HCT116 (cell line): ENCODE measurements at regions not wholly inside any gene's neighbourhood (a gene's known extent, or its start where the extent isn't known, plus 50 kb on each side); places are given as distances from the start of the nearest gene placed in this dataset.

Experiments used
- ATAC-seq: fragments of 200-7000 bp; cut with Tn5 transposase; 2 replicates; pipeline ENCODE4 v1.9.1; 2020; ENCODE audit warnings: mild to moderate bottlenecking, moderate library complexity
- BruUV-seq: library from RNA; stranded (reverse); fragments of 400-500 nt; replicated peaks from 2 replicates; lab custom pipeline; 2021; lab: Mats Ljungman, UMichigan
- CTCF ChIA-PET: fragments of 300-600 bp; sonication (Branson Sonifier 250); formaldehyde crosslinking; loops from one replicate; lab custom pipeline; 2021; ENCODE audit warnings: antibody characterized with exemption; lab: Charles Lee
- POLR2A ChIA-PET: fragments of 300-600, 350-600 bp; sonication (Branson Sonifier 250); formaldehyde crosslinking; loops from one replicate; lab custom pipeline; 2021; ENCODE audit warnings: antibody characterized with exemption; lab: Charles Lee
- RAD21 ChIA-PET, 2 experiments: fragments of 300-600 bp; sonication (Branson Sonifier 250); formaldehyde crosslinking; loops; one replicate each; lab custom pipeline; 2023; ENCODE audit warnings: low total read pairs in 2 of 2; ENCODE audit not compliant: uncharacterized antibody in 2 of 2, unreplicated experiment in 2 of 2, low non-redundant PET in 1 of 2; lab: Charles Lee
- DNase-seq: peaks from one replicate; pipeline ENCODE4 v3.0.0-alpha.2; 2010; ENCODE audit warnings: low read depth, low spot score
- H2AFZ ChIP-seq: fragments of 200-600 bp; shearing (Covaris generic), sonication (generic); 2 replicates; pipeline ENCODE4 v1.6.1; 2017; ENCODE audit warnings: low read depth, mixed run types, mixed read lengths, antibody characterized with exemption, low read length; ENCODE audit not compliant: poor library complexity, severe bottlenecking
- H3K27ac ChIP-seq: 2 replicates; pipeline ENCODE4 v1.5.1; 2012; ENCODE audit warnings: low read depth, low read length
- H3K27me3 ChIP-seq: fragments of 200-600 bp; sonication (generic); 2 replicates; pipeline ENCODE4 v1.6.1; 2016; ENCODE audit warnings: mixed run types, low read length, mixed read lengths; ENCODE audit not compliant: insufficient read depth
- H3K36me3 ChIP-seq, 2 experiments: fragments of 200-500 bp in 1 of 2; fragments of 200-600 bp in 1 of 2; sonication (Bioruptor generic) in 1 of 2; sonication (generic) in 1 of 2; 2 replicates each; pipeline versions ENCODE4 v1.5.1 to v1.6.1; 2014 to 2016; ENCODE audit warnings: low read length in 2 of 2, inconsistent platforms in 1 of 2, mixed read lengths in 1 of 2, mixed run types in 1 of 2; ENCODE audit not compliant: insufficient read depth in 2 of 2, control insufficient read depth in 1 of 2
- H3K4me1 ChIP-seq, 2 experiments: fragments of 200-600 bp in 1 of 2; sonication (generic) in 1 of 2; 2 replicates each; pipeline versions ENCODE4 v1.5.1 to v1.6.1; 2012 to 2017; ENCODE audit warnings: low read length in 2 of 2, inconsistent platforms in 1 of 2, mild to moderate bottlenecking in 1 of 2, mixed read lengths in 1 of 2, mixed run types in 1 of 2, moderate library complexity in 1 of 2; ENCODE audit not compliant: insufficient read depth in 2 of 2, control insufficient read depth in 1 of 2
- H3K4me2 ChIP-seq: fragments of 200-600 bp; sonication (generic); 2 replicates; pipeline ENCODE4 v1.6.1; 2017; ENCODE audit warnings: mixed run types, low read length, mixed read lengths
- H3K4me3 ChIP-seq, 2 experiments: fragments of 200-600 bp in 1 of 2; sonication (generic) in 1 of 2; replicated peaks in 1 of 2; 2 replicates each; pipeline ENCODE4 v1.5.1; 2011 to 2016; ENCODE audit warnings: low read length in 2 of 2, control low read depth in 1 of 2, low read depth in 1 of 2, mild to moderate bottlenecking in 1 of 2, mixed read lengths in 1 of 2, mixed run types in 1 of 2
- H3K79me2 ChIP-seq: fragments of 200-600 bp; sonication (generic); 2 replicates; pipeline ENCODE4 v1.6.1; 2017; ENCODE audit warnings: mild to moderate bottlenecking, mixed run types, low read length, moderate library complexity, mixed read lengths; ENCODE audit not compliant: insufficient read depth
- H3K9ac ChIP-seq: fragments of 200-600 bp; sonication (generic); 2 replicates; pipeline ENCODE4 v1.6.1; 2016; ENCODE audit warnings: low read length, mixed read lengths
- H3K9me2 ChIP-seq: fragments of 200-600 bp; sonication (generic), shearing (Covaris generic); 2 replicates; pipeline ENCODE4 v1.6.1; 2017; ENCODE audit warnings: mixed run types, mild to moderate bottlenecking, moderate library complexity; ENCODE audit not compliant: insufficient read depth
- H3K9me3 ChIP-seq, 2 experiments: fragments of 200-500 bp in 1 of 2; fragments of 200-600 bp in 1 of 2; sonication (Bioruptor generic) in 1 of 2; sonication (generic) in 1 of 2; 2 replicates each; pipeline ENCODE4 v1.6.1; 2014 to 2017; ENCODE audit warnings: low read length in 2 of 2, mixed read lengths in 2 of 2, inconsistent platforms in 1 of 2, low read depth in 1 of 2, mild to moderate bottlenecking in 1 of 2, mixed run types in 1 of 2, moderate library complexity in 1 of 2; ENCODE audit not compliant: control insufficient read depth in 1 of 2, insufficient read depth in 1 of 2
- H4K20me1 ChIP-seq: fragments of 200-600 bp; sonication (generic), shearing (Covaris generic); 2 replicates; pipeline ENCODE4 v1.6.1; 2017; ENCODE audit warnings: mixed run types, mild to moderate bottlenecking, moderate library complexity; ENCODE audit not compliant: insufficient read depth
- ATF3 ChIP-seq: IDR thresholded peaks from 2 replicates; pipeline ENCODE4 v1.6.1; 2012
- EGR1 ChIP-seq: IDR thresholded peaks from 2 replicates; pipeline ENCODE4 v1.6.1; 2012; ENCODE audit warnings: low read depth
- ELF1 ChIP-seq: IDR thresholded peaks from 2 replicates; pipeline ENCODE4 v1.6.1; 2012; ENCODE audit warnings: low read depth, borderline replicate concordance
- EZH2 ChIP-seq: fragments of 200-600 bp; sonication (generic); IDR thresholded peaks from 2 replicates; pipeline ENCODE4 v1.6.1; 2017; ENCODE audit warnings: antibody characterized with exemption, mixed run types
- EZH2phosphoT487 ChIP-seq: fragments of 200-600 bp; IDR thresholded peaks from 2 replicates; pipeline ENCODE4 v1.6.1; 2018; ENCODE audit warnings: antibody characterized with exemption, borderline replicate concordance
- FOSL1 ChIP-seq: IDR thresholded peaks from 2 replicates; pipeline ENCODE4 v1.6.1; 2012; ENCODE audit warnings: low read depth
- JUND ChIP-seq: IDR thresholded peaks from 2 replicates; pipeline ENCODE4 v1.6.1; 2012
- MAX ChIP-seq: IDR thresholded peaks from 2 replicates; pipeline ENCODE4 v1.6.1; 2012
- POLR2A ChIP-seq: IDR thresholded peaks from 2 replicates; pipeline ENCODE4 v1.7.0; 2011; ENCODE audit warnings: borderline replicate concordance; ENCODE audit not compliant: insufficient read depth, insufficient read length; ENCODE audit errors: extremely low read depth
- RAD21 ChIP-seq: IDR thresholded peaks from 2 replicates; pipeline ENCODE4 v1.6.1; 2012; ENCODE audit warnings: low read depth, mild to moderate bottlenecking
- REST ChIP-seq: IDR thresholded peaks from 2 replicates; pipeline ENCODE4 v1.6.1; 2012; ENCODE audit warnings: low read depth
- SIN3A ChIP-seq: IDR thresholded peaks from 2 replicates; pipeline ENCODE4 v1.6.1; 2012; ENCODE audit warnings: low read depth
- SP1 ChIP-seq: IDR thresholded peaks from 2 replicates; pipeline ENCODE4 v1.6.1; 2012; ENCODE audit warnings: low read depth
- SRF ChIP-seq: IDR thresholded peaks from 2 replicates; pipeline ENCODE4 v1.6.1; 2012; ENCODE audit warnings: low read depth
- TCF7L2 ChIP-seq: IDR thresholded peaks from 2 replicates; pipeline ENCODE4 v1.7.0; 2011; ENCODE audit warnings: borderline replicate concordance, inconsistent platforms; ENCODE audit not compliant: insufficient read depth, insufficient read length; ENCODE audit errors: extremely low read depth
- YY1 ChIP-seq: IDR thresholded peaks from 2 replicates; pipeline ENCODE4 v1.6.1; 2011; ENCODE audit warnings: low read length, low read depth, moderate library complexity, mild to moderate bottlenecking; ENCODE audit not compliant: insufficient replicate concordance; ENCODE audit errors: extremely low read depth
- ZBTB33 ChIP-seq: IDR thresholded peaks from 2 replicates; pipeline ENCODE4 v1.6.1; 2011; ENCODE audit warnings: mild to moderate bottlenecking, low read length, moderate library complexity; ENCODE audit not compliant: insufficient replicate concordance; ENCODE audit errors: extremely low read depth
- ZFX ChIP-seq: fragments of 450-650 bp; IDR thresholded peaks from 2 replicates; pipeline ENCODE4 v1.6.1; 2017
- intact Hi-C: fragments of 100-400 bp; cut with micrococcal nuclease; formaldehyde crosslinking; loops from 2 replicates; pipeline ENCODE4 v1.10.0; 2022

GRCh38 chr14:25484906-25485305 lies 435.0 kb upstream of the STXBP6 start:
- DNase-seq, result no peak
- Histone ChIP-seq H3K4me2 (no peak overlapping the region), H3K4me1 (no peaks in the 10 kb centered on the region), H3K79me2 (no peaks in the 10 kb centered on the region), H3K9me3 (peaks cover 9 to 21% of the 10 kb centered on the region in 2 experiments; a peak in 2 of 4 replicates), H3K9me2 (no peaks in the 10 kb centered on the region), H3K9ac (no peak overlapping the region), H3K4me3 (no peak overlapping the region), H2AFZ (no peak overlapping the region), H4K20me1 (no peaks in the 10 kb centered on the region), H3K27ac (no peak overlapping the region), H3K36me3 (no peaks in the 10 kb centered on the region), H3K27me3 (no peaks in the 10 kb centered on the region)
- no TSS peak for BruUV-seq
- intact Hi-C loops, result no loop called here
- TF ChIP-seq ATF3, result no peak
- TF ChIP-seq ZBTB33, result no peak
- no peak for ATAC-seq
- RAD21 ChIA-PET, result no interaction called here
- CTCF ChIA-PET, result no interaction called here
- POLR2A ChIA-PET, result no interaction called here

- Histone ChIP-seq H4K20me1 (no peaks in the 10 kb centered on the region), H3K27me3 (no peaks in the 10 kb centered on the region), H3K4me1 (no peaks in the 10 kb centered on the region), H3K27ac (no peak overlapping the region), H3K9ac (no peak overlapping the region), H2AFZ (no peak overlapping the region), H3K4me3 (no peak overlapping the region), H3K36me3 (no peaks in the 10 kb centered on the region), H3K4me2 (no peak overlapping the region), H3K79me2 (no peaks in the 10 kb centered on the region), H3K9me3 (peaks cover 7 to 21% of the 10 kb centered on the region in 2 experiments; a peak in 2 of 4 replicates), H3K9me2 (no peaks in the 10 kb centered on the region)
- DNase-seq (no peak), ATAC-seq (no peak)
- ChIA-PET POLR2A (no interaction called here), CTCF (no interaction called here), RAD21 (no interaction called here)
- no TSS peak for BruUV-seq
- intact Hi-C loops, result no loop called here
- TF ChIP-seq MAX, result no peak
- no peak for TF ChIP-seq RAD21
- no peak for TF ChIP-seq SRF
- TF ChIP-seq SP1, result no peak
- no peak for TF ChIP-seq ZFX
- no peak for TF ChIP-seq JUND
- no peak for TF ChIP-seq FOSL1
- TF ChIP-seq YY1, result no peak
- no peak for TF ChIP-seq POLR2A
- no peak for TF ChIP-seq REST
- no peak for TF ChIP-seq EZH2phosphoT487
- no peak for TF ChIP-seq TCF7L2
- no peak for TF ChIP-seq ELF1
- TF ChIP-seq EZH2, result no peak
- no peak for TF ChIP-seq EGR1
- no peak for TF ChIP-seq SIN3A
Measured at GRCh38 chr14:25484235-25484634, 434.3 kb upstream of the STXBP6 start.
